Dendritic cell treated with granulocyte-macrophage colony-stimulating factor and Interleukin-4, amounts not matched to agents 40 ng/mL and 50 ng/mL, for 4 days (primary cell): ENCODE measurements at regions not wholly inside any gene's neighbourhood (a gene's known extent, or its start where the extent isn't known, plus 50 kb on each side); places are given as distances from the start of the nearest gene placed in this dataset.
"Not testable (repeated sequence)": the region's sequence is repeated elsewhere in the genome, so short reads cannot be mapped to it uniquely, and the experiment has no call there.

Source experiments
- H3K27ac Mint-ChIP-seq: one replicate; pipeline ENCODE4 v1.8.0; 2022; ENCODE audit warnings: mild to moderate bottlenecking, mixed read lengths
- H3K27me3 Mint-ChIP-seq: one replicate; pipeline ENCODE4 v1.8.0; 2022; ENCODE audit warnings: mild to moderate bottlenecking, mixed read lengths
- H3K36me3 Mint-ChIP-seq: one replicate; pipeline ENCODE4 v1.8.0; 2022; ENCODE audit warnings: low read depth, mixed read lengths
- H3K4me1 Mint-ChIP-seq: one replicate; pipeline ENCODE4 v1.8.0; 2022; ENCODE audit warnings: low read depth, mixed read lengths
- H3K4me3 Mint-ChIP-seq: one replicate; pipeline ENCODE4 v1.8.0; 2022; ENCODE audit warnings: mild to moderate bottlenecking, moderate library complexity, mixed read lengths
- H3K9me3 Mint-ChIP-seq: one replicate; pipeline ENCODE4 v1.8.0; 2022; ENCODE audit warnings: mixed read lengths
- intact Hi-C: fragments of 100-400 bp; cut with micrococcal nuclease; formaldehyde crosslinking; loops from one replicate; pipeline ENCODE4 v1.15.0; 2022

GRCh38 chr4:60422439-60422838, 777.7 kb upstream of the ADGRL3 start:
- no peaks in the 10 kb centered on the region for H3K27me3 Mint-ChIP-seq
- no peaks in the 10 kb centered on the region for H3K4me1 Mint-ChIP-seq

DNA sequence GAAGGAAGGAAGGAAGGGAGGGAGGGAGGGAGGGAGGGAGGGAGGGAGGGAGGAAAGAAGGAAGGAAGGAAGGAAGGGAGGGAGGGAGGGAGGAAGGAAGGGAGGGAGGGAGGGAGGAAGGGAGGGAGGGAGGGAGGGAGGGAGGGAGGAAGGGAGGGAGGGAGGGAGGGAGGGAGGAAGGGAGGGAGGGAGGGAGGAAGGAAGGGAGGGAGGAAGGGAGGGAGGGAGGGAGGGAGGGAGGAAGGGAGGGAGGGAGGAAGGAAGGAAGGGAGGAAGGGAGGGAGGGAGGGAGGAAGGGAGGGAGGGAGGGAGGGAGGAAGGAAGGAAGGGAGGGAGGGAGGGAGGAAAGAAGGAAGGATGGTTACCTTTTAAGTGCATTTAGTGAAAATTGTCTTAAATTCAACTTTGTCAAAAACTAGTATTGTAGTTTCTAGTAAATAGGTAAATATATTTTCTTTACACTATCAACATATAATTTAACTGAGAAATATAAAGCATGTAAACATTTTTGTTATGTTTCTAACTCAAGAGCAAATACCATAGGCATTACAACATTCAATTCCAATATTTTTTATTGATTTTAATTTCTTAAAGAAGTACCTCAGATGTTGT, 776.4 kb upstream of the ADGRL3 start:
- H3K27ac Mint-ChIP-seq, H3K36me3 Mint-ChIP-seq, intact Hi-C loops, H3K4me1 Mint-ChIP-seq, H3K27me3 Mint-ChIP-seq, H3K4me3 Mint-ChIP-seq: not testable (repeated sequence)
- H3K9me3 Mint-ChIP-seq = peaks cover 21% of the 10 kb centered on the region

More at GRCh38 chr4:60422439-60422838, 777.7 kb upstream of the ADGRL3 start:
- Mint-ChIP-seq H3K4me3 (no peak overlapping the region), H3K27ac (no peak overlapping the region), H3K9me3 (peaks cover 33% of the 10 kb centered on the region), H3K36me3 (no peaks in the 10 kb centered on the region)
- intact Hi-C loops = no loop called here

DNA sequence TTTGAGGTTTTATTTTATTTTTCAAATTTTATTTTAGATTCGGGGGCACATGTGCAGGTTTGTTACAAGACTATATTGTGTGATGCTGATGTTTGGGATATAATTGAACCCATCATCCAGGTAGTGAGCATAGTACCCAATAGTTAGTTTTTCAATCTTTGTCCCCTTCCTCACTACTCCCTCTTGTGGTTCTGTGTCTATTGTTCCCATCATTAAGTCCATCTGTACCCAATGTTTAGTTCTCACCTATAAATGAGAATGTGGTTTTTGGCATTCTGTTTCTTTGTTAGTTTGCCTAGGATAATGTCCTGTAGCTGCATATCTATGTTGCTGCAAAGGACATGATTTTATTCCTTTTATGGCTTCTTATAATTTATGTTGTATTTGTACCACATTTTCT, 767.2 kb upstream of the ADGRL3 start:
- Mint-ChIP-seq H3K36me3 (no peaks in the 10 kb centered on the region), H3K4me3 (no peak overlapping the region)
- intact Hi-C loops = no loop called here

GRCh38 chr4:60443068-60443467, 757.1 kb upstream of the ADGRL3 start:
- H3K9me3 Mint-ChIP-seq = peaks cover 24% of the 10 kb centered on the region
- no peak overlapping the region for H3K4me3 Mint-ChIP-seq
- no peaks in the 10 kb centered on the region for H3K27me3 Mint-ChIP-seq
- no peaks in the 10 kb centered on the region for H3K4me1 Mint-ChIP-seq
- intact Hi-C loops = no loop called here
- H3K27ac Mint-ChIP-seq = no peak overlapping the region
- no peaks in the 10 kb centered on the region for H3K36me3 Mint-ChIP-seq

More for the DNA sequence above, 767.2 kb upstream of the ADGRL3 start:
- H3K9me3 Mint-ChIP-seq = peaks cover 19% of the 10 kb centered on the region
- no peaks in the 10 kb centered on the region for H3K27me3 Mint-ChIP-seq
- H3K27ac Mint-ChIP-seq = no peak overlapping the region
- H3K4me1 Mint-ChIP-seq = no peaks in the 10 kb centered on the region

- Mint-ChIP-seq H3K4me1 (no peaks in the 10 kb centered on the region), H3K9me3 (peaks cover 23% of the 10 kb centered on the region), H3K27me3 (no peaks in the 10 kb centered on the region), H3K36me3 (no peaks in the 10 kb centered on the region), H3K27ac (no peak overlapping the region), H3K4me3 (no peak overlapping the region)
- intact Hi-C loops = no loop called here
Measured at GRCh38 chr4:60443796-60444195, 756.3 kb upstream of the ADGRL3 start.

- H3K9me3 Mint-ChIP-seq = peaks cover 9% of the 10 kb centered on the region
- H3K4me3 Mint-ChIP-seq = no peak overlapping the region
Measured at GRCh38 chr4:60450054-60450453, 750.1 kb upstream of the ADGRL3 start.

GRCh38 chr4:60452266-60452665, 747.9 kb upstream of the ADGRL3 start:
- Mint-ChIP-seq H3K4me1 (no peaks in the 10 kb centered on the region), H3K36me3 (no peaks in the 10 kb centered on the region), H3K9me3 (no peaks in the 10 kb centered on the region), H3K4me3 (no peak overlapping the region), H3K27me3 (no peaks in the 10 kb centered on the region), H3K27ac (no peak overlapping the region)
- intact Hi-C loops = no loop called here

More at GRCh38 chr4:60450054-60450453, 750.1 kb upstream of the ADGRL3 start:
- Mint-ChIP-seq H3K27me3 (no peaks in the 10 kb centered on the region), H3K4me1 (no peaks in the 10 kb centered on the region), H3K27ac (no peak overlapping the region), H3K36me3 (no peaks in the 10 kb centered on the region)
- intact Hi-C loops = no loop called here

DNA sequence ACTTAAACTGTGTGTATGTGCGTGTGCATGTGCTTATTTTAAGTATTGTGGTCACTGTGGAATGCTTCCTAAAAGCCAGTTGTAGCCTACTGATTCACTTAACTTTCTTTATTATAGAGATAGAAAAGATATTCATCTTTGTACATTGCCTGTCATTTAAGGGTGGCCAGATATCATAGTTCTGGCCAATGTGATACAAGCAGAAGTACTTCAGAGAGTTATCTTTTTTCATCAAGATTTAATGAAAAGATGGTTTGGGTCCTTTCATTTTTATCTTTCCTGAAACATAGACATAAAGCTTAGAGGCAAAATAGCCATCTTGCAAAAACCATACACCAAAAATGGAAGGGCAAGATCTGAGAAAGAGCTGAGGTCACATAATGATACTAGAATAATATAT, 744.7 kb upstream of the ADGRL3 start:
- Mint-ChIP-seq H3K4me1 (no peaks in the 10 kb centered on the region), H3K27ac (no peak overlapping the region), H3K4me3 (no peak overlapping the region), H3K9me3 (no peaks in the 10 kb centered on the region), H3K36me3 (no peaks in the 10 kb centered on the region), H3K27me3 (no peaks in the 10 kb centered on the region)
- intact Hi-C loops = no loop called here

- H3K36me3 Mint-ChIP-seq = no peaks in the 10 kb centered on the region
Measured at GRCh38 chr4:60461551-60461950, 738.6 kb upstream of the ADGRL3 start.

DNA sequence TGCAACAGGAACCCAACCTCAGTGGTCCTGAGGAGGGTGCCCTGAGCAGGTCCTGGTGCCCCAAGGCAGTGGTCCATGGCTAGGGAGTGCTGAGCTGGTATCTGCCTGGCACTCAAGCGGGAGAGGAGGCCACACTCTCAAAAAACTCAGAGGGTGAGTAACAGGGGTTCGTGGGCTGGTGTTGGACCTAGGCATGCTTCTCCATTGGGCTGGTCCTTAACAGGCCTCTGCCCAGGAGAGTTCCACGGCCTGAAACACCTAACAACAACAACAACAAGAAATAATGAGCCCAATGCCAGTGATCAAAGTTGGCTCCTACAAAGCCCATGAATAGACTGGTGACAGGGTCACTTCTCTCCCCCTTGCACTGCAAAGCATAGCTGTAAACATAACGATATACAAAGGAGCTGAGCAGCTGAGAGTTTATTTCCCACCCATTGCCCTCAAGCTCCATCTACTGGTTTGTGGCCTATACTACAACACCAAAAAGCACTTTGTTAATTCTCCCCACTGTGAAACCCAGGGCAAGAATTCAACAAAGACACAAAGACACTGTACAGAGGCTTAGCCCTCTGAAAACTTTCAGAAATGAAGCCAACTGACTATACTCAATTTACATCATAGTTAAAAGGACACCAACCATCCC, 736.1 kb upstream of the ADGRL3 start:
- Mint-ChIP-seq H3K9me3 (no peaks in the 10 kb centered on the region), H3K27me3 (no peaks in the 10 kb centered on the region), H3K27ac (no peak overlapping the region), H3K4me3 (no peak overlapping the region), H3K36me3 (no peaks in the 10 kb centered on the region), H3K4me1 (no peaks in the 10 kb centered on the region)
- intact Hi-C loops = no loop called here

More at GRCh38 chr4:60461551-60461950, 738.6 kb upstream of the ADGRL3 start:
- no peaks in the 10 kb centered on the region for H3K27me3 Mint-ChIP-seq
- no peaks in the 10 kb centered on the region for H3K9me3 Mint-ChIP-seq
- no peak overlapping the region for H3K27ac Mint-ChIP-seq
- H3K4me1 Mint-ChIP-seq = no peaks in the 10 kb centered on the region
- no peak overlapping the region for H3K4me3 Mint-ChIP-seq
- intact Hi-C loops = no loop called here

DNA sequence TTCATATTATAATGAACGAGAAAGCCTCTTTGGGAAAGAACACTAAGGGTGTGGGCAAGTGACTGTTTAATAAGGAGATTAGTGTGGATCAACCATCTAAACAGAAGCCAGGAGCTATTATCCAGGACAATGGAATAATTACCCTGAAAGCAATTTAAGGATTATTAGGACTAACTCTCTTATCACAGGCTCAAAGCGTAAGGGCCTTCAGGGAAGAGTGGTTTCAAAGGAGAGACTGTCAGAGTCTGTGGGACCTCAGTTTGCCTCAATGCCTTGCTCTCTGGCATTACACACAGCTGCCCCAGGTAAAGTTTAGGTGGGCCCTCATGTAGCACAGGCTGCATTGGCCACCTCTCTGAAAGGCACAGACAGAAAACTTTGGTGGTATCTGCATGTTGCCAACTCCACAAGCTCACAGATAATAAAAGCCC, 717.2 kb upstream of the ADGRL3 start:
- intact Hi-C loops = no loop called here

DNA sequence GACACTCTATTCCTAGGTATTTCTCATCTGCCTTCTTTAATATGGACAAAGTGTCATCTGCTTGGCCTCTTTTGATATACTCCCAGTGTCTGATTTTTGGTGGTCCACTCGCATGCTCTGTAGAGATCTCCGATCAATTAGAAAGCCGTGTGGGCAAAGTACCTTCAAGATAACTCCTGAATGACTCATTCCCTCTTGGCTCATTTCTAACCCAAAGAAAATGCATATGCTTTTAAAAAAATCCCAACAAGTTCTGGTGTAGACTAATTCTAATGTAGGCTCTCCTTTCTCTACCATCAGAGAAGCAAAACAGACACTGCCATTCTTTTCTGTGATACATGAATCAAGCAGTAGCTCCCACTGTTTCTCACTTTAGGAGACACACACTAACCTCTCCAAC, 714.9 kb upstream of the ADGRL3 start:
- no peaks in the 10 kb centered on the region for H3K4me1 Mint-ChIP-seq
- H3K27ac Mint-ChIP-seq = no peak overlapping the region
- no peaks in the 10 kb centered on the region for H3K27me3 Mint-ChIP-seq
- no peaks in the 10 kb centered on the region for H3K9me3 Mint-ChIP-seq
- H3K4me3 Mint-ChIP-seq = no peak overlapping the region
- intact Hi-C loops = no loop called here
- no peaks in the 10 kb centered on the region for H3K36me3 Mint-ChIP-seq

More for the DNA sequence above, 717.2 kb upstream of the ADGRL3 start:
- Mint-ChIP-seq H3K27me3 (no peaks in the 10 kb centered on the region), H3K4me1 (no peaks in the 10 kb centered on the region), H3K4me3 (no peak overlapping the region), H3K36me3 (no peaks in the 10 kb centered on the region), H3K27ac (no peak overlapping the region), H3K9me3 (no peaks in the 10 kb centered on the region)

GRCh38 chr4:60487118-60487761, 712.9 kb upstream of the ADGRL3 start:
- H3K27ac Mint-ChIP-seq, H3K4me3 Mint-ChIP-seq: not testable (repeated sequence)

DNA sequence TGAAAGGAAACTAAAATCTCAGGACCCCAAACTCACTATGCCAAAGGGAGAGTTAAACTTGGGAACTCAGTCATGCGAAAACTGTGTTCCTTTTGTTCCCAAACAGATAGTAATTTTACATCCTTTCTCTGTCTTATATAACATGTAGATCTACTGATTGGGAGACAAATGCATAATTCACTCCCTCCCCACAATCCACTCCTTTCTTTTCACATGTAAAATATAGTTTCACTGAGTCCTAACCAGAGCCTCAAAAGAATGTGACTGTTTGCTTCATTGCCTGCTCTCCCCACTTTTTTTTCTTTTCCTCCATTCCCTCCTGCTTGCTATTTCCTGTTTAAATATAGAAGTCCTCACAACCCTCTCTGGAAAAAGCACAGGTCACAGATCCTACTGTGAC, 699.3 kb upstream of the ADGRL3 start:
- intact Hi-C loops = no loop called here
- no peak overlapping the region for H3K27ac Mint-ChIP-seq
- H3K27me3 Mint-ChIP-seq = no peaks in the 10 kb centered on the region
- no peaks in the 10 kb centered on the region for H3K4me1 Mint-ChIP-seq
- peaks cover 22% of the 10 kb centered on the region for H3K9me3 Mint-ChIP-seq
- H3K4me3 Mint-ChIP-seq = no peak overlapping the region
- H3K36me3 Mint-ChIP-seq = no peaks in the 10 kb centered on the region

More at GRCh38 chr4:60487118-60487761, 712.9 kb upstream of the ADGRL3 start:
- H3K27me3 Mint-ChIP-seq, H3K4me1 Mint-ChIP-seq, H3K9me3 Mint-ChIP-seq, H3K36me3 Mint-ChIP-seq, intact Hi-C loops: not testable (repeated sequence)
